Panc1 (cell line): ENCODE measurements at regions not wholly inside any gene's neighbourhood (a gene's known extent, or its start where the extent isn't known, plus 50 kb on each side); places are given as distances from the start of the nearest gene placed in this dataset.

Experiments
- ATAC-seq: fragments of 200-7000 bp; cut with Tn5 transposase; 2 replicates; pipeline ENCODE4 v1.9.1; 2020; ENCODE audit warnings: mild to moderate bottlenecking, moderate library complexity
- BruUV-seq: library from RNA; stranded (reverse); fragments of 400-500 nt; replicated peaks from 2 replicates; lab custom pipeline; 2021; lab: Mats Ljungman, UMichigan
- CTCF ChIA-PET: fragments of 300-600 bp; sonication (Branson Sonifier 250); formaldehyde crosslinking; loops from one replicate; lab custom pipeline; 2022; ENCODE audit warnings: antibody characterized with exemption; lab: Charles Lee
- POLR2A ChIA-PET: fragments of 300-600 bp; sonication (Branson Sonifier 250); formaldehyde crosslinking; loops from one replicate; lab custom pipeline; 2022; ENCODE audit warnings: antibody characterized with exemption; lab: Charles Lee
- DNase-seq: peaks from one replicate; pipeline ENCODE4 v3.0.0-alpha.2; 2010; ENCODE audit warnings: low read depth, low spot score
- H3K27ac ChIP-seq: 2 replicates; pipeline ENCODE4 v1.5.1; 2011; ENCODE audit warnings: mild to moderate bottlenecking, low read length, inconsistent platforms
- H3K27me3 ChIP-seq: fragments of 200-500 bp; sonication (Bioruptor generic); 2 replicates; pipeline ENCODE4 v1.6.0; 2014; ENCODE audit warnings: low read length, inconsistent platforms; ENCODE audit not compliant: control insufficient read depth, insufficient read depth
- H3K36me3 ChIP-seq: fragments of 200-500 bp; sonication (Bioruptor generic); 2 replicates; pipeline ENCODE4 v1.5.1; 2014; ENCODE audit warnings: inconsistent platforms, mild to moderate bottlenecking, low read length, moderate library complexity; ENCODE audit not compliant: control insufficient read depth, insufficient read depth
- H3K4me1 ChIP-seq: 2 replicates; pipeline ENCODE4 v1.5.1; 2011; ENCODE audit warnings: inconsistent platforms, mild to moderate bottlenecking, low read length, moderate library complexity; ENCODE audit not compliant: control insufficient read depth, insufficient read depth
- H3K4me3 ChIP-seq, 2 experiments: 2 replicates each; pipeline ENCODE4 v1.5.1; 2011 to 2012; ENCODE audit warnings: low read depth in 2 of 2, low read length in 2 of 2, mild to moderate bottlenecking in 2 of 2, inconsistent platforms in 1 of 2, moderate library complexity in 1 of 2
- H3K9me3 ChIP-seq: fragments of 200-500 bp; sonication (Bioruptor generic); 2 replicates; pipeline ENCODE4 v1.5.1; 2014; ENCODE audit warnings: low read depth, mild to moderate bottlenecking, inconsistent platforms, low read length, moderate library complexity; ENCODE audit not compliant: control insufficient read depth, insufficient read depth
- CTCF ChIP-seq: fragments of 450-650 bp; IDR thresholded peaks from 2 replicates; pipeline ENCODE4 v1.5.1; 2017; ENCODE audit warnings: mild to moderate bottlenecking
- POLR2AphosphoS5 ChIP-seq: IDR thresholded peaks from 2 replicates; pipeline ENCODE4 v1.6.1; 2012; ENCODE audit warnings: mild to moderate bottlenecking, low read depth, low read length, moderate library complexity
- REST ChIP-seq, 2 experiments: IDR thresholded peaks; 2 replicates each; pipeline ENCODE4 v1.6.1; 2011 to 2012; ENCODE audit warnings: low read depth in 2 of 2, control low read depth in 1 of 2, low read length in 1 of 2, mild to moderate bottlenecking in 1 of 2, moderate library complexity in 1 of 2; ENCODE audit not compliant: insufficient read depth in 1 of 2
- SIN3A ChIP-seq: IDR thresholded peaks from 2 replicates; pipeline ENCODE4 v1.6.1; 2012; ENCODE audit warnings: low read depth, mild to moderate bottlenecking, low read length, moderate library complexity, borderline replicate concordance; ENCODE audit not compliant: insufficient read depth
- TCF7L2 ChIP-seq: IDR thresholded peaks from 2 replicates; pipeline ENCODE4 v1.6.1; 2011; ENCODE audit warnings: mild to moderate bottlenecking, low read depth, low read length, inconsistent platforms
- in situ Hi-C: cut with HindIII; loops from 2 replicates; pipeline ENCODE4 v1.10.0; 2016; ENCODE audit warnings: low sequenced_read_pairs, low pct_unique_long_range_greater_than_20kb
- intact Hi-C: fragments of 100-400 bp; cut with micrococcal nuclease; formaldehyde crosslinking; loops from one replicate; pipeline ENCODE4 v1.10.0; 2022; ENCODE audit not compliant: unreplicated experiment

GRCh38 chr18:41266204-41266603 lies 688.8 kb upstream of the PIK3C3 start:
- intact Hi-C loops, result no loop called here
- DNase-seq, result no peak
- Histone ChIP-seq H3K36me3 (no peaks in the 10 kb centered on the region), H3K4me1 (no peaks in the 10 kb centered on the region), H3K27me3 (no peaks in the 10 kb centered on the region), H3K27ac (no peak overlapping the region), H3K4me3 (no peak overlapping the region), H3K9me3 (no peaks in the 10 kb centered on the region)
- no TSS peak for BruUV-seq
- TF ChIP-seq CTCF, result no peak
- TF ChIP-seq POLR2AphosphoS5, result no peak
- no peak for TF ChIP-seq REST (IDR thresholded peaks at IDR 0.05; ENCODE audit: insufficient read depth in 1 of 2, low read depth in 2 of 2, low read length in 1 of 2)
- no peak for TF ChIP-seq TCF7L2
- TF ChIP-seq SIN3A, result no peak
- ATAC-seq, result no peak
- in situ Hi-C loops, result no loop called here
- CTCF ChIA-PET, result no interaction called here
- POLR2A ChIA-PET, result no interaction called here

- TF ChIP-seq SIN3A (no peak), CTCF (no peak), TCF7L2 (no peak), REST (IDR thresholded peaks at IDR 0.05; ENCODE audit: insufficient read depth in 1 of 2, low read depth in 2 of 2, low read length in 1 of 2) (no peak), POLR2AphosphoS5 (no peak)
- no peak overlapping the region for H3K4me3 ChIP-seq
- ChIA-PET POLR2A (no interaction called here), CTCF (no interaction called here)
- H3K27me3 ChIP-seq, result no peaks in the 10 kb centered on the region
- no peaks in the 10 kb centered on the region for H3K36me3 ChIP-seq
- no peak overlapping the region for H3K27ac ChIP-seq
- DNase-seq, result no peak
- H3K9me3 ChIP-seq, result no peaks in the 10 kb centered on the region
- intact Hi-C loops (no loop called here), in situ Hi-C loops (no loop called here)
- BruUV-seq, result no TSS peak
- ATAC-seq, result no peak
- H3K4me1 ChIP-seq, result no peaks in the 10 kb centered on the region
These were observed 690.0 kb upstream of the PIK3C3 start for GRCh38 chr18:41265047-41265446.
